GM23338 (cell line): ENCODE measurements at regions not wholly inside any gene's neighbourhood (a gene's known extent, or its start where the extent isn't known, plus 50 kb on each side); places are given as distances from the start of the nearest gene placed in this dataset.

ENCODE experiments used
- ATAC-seq: fragments of 200-7000 bp; cut with Tn5 transposase; 3 replicates; pipeline ENCODE4 v1.9.1; 2020
- DNase-seq: peaks from one replicate; pipeline ENCODE4 v3.0.0-alpha.2; 2015; ENCODE audit warnings: low spot score
- H2AFZ ChIP-seq: fragments of 200-600 bp; sonication (generic); 2 replicates; pipeline ENCODE4 v1.8.0; 2016; ENCODE audit warnings: antibody characterized with exemption, mild to moderate bottlenecking, moderate library complexity
- H3F3A ChIP-seq: fragments of 200-600 bp; sonication (generic); replicated peaks from 2 replicates; pipeline ENCODE4 v1.8.0; 2017; ENCODE audit warnings: antibody characterized with exemption, mixed run types, low read depth
- H3K27ac ChIP-seq: fragments of 200-600 bp; sonication (generic); 2 replicates; pipeline ENCODE4 v1.6.1; 2016; ENCODE audit warnings: low read depth
- H3K27me3 ChIP-seq: fragments of 200-600 bp; sonication (generic); 2 replicates; pipeline ENCODE4 v1.8.0; 2016; ENCODE audit warnings: mild to moderate bottlenecking, mixed run types, moderate library complexity; ENCODE audit not compliant: insufficient read depth
- H3K36me3 ChIP-seq: fragments of 200-600 bp; sonication (generic); 2 replicates; pipeline ENCODE4 v1.8.0; 2016; ENCODE audit warnings: mild to moderate bottlenecking; ENCODE audit not compliant: insufficient read depth
- H3K4me1 ChIP-seq: fragments of 200-600 bp; sonication (generic); 2 replicates; pipeline ENCODE4 v1.8.0; 2016; ENCODE audit warnings: mild to moderate bottlenecking, moderate library complexity; ENCODE audit not compliant: insufficient read depth
- H3K4me2 ChIP-seq: fragments of 200-600 bp; sonication (generic); 2 replicates; pipeline ENCODE4 v1.7.1; 2017; ENCODE audit warnings: mixed run types
- H3K4me3 ChIP-seq: fragments of 200-600 bp; sonication (generic); 2 replicates; pipeline ENCODE4 v1.6.1; 2016; ENCODE audit warnings: mixed run types
- H3K79me2 ChIP-seq: fragments of 200-600 bp; sonication (generic); replicated peaks from 2 replicates; pipeline ENCODE4 v1.8.0; 2017; ENCODE audit warnings: mild to moderate bottlenecking; ENCODE audit not compliant: insufficient read depth
- H3K9me2 ChIP-seq: fragments of 200-600 bp; sonication (generic); 2 replicates; pipeline ENCODE4 v1.8.0; 2017; ENCODE audit not compliant: insufficient read depth
- H4K20me1 ChIP-seq: fragments of 200-600 bp; sonication (generic); replicated peaks from 2 replicates; pipeline ENCODE4 v1.8.0; 2017; ENCODE audit warnings: mild to moderate bottlenecking; ENCODE audit not compliant: insufficient read depth
- H3K27ac Mint-ChIP-seq: 2 replicates; pipeline ENCODE4 v1.8.0; 2020; ENCODE audit warnings: inconsistent platforms, mild to moderate bottlenecking, moderate library complexity, mixed read lengths
- H3K27me3 Mint-ChIP-seq: 3 replicates; pipeline ENCODE4 v1.8.0; 2022; ENCODE audit warnings: low read depth, mild to moderate bottlenecking, moderate library complexity, mixed read lengths, inconsistent platforms; ENCODE audit not compliant: insufficient read depth, poor library complexity
- H3K36me3 Mint-ChIP-seq: 3 replicates; pipeline ENCODE4 v1.8.0; 2021; ENCODE audit warnings: low read depth, mild to moderate bottlenecking, inconsistent platforms, moderate library complexity, mixed read lengths
- H3K4me1 Mint-ChIP-seq: 3 replicates; pipeline ENCODE4 v1.8.0; 2020; ENCODE audit warnings: mild to moderate bottlenecking, inconsistent platforms, mixed read lengths
- H3K4me3 Mint-ChIP-seq: 3 replicates; pipeline ENCODE4 v1.8.0; 2021; ENCODE audit warnings: moderate library complexity, mild to moderate bottlenecking, inconsistent platforms, mixed read lengths
- H3K9me3 Mint-ChIP-seq: 3 replicates; pipeline ENCODE4 v1.8.0; 2020; ENCODE audit warnings: moderate library complexity, mild to moderate bottlenecking, inconsistent platforms, mixed read lengths
- CREB1 ChIP-seq: fragments of 250-450 bp; sonication (Bioruptor Pico); IDR thresholded peaks from 2 replicates; pipeline ENCODE4 v1.5.0; 2020; ENCODE audit warnings: low read depth, mild to moderate bottlenecking, moderate library complexity
- EZH2 ChIP-seq: fragments of 200-600 bp; sonication (generic); IDR thresholded peaks from one replicate; pipeline ENCODE4 v1.8.0; 2017; ENCODE audit warnings: antibody characterized with exemption, mild to moderate bottlenecking, low read depth; ENCODE audit not compliant: unreplicated experiment
- EZH2phosphoT487 ChIP-seq: fragments of 200-600 bp; sonication (generic); IDR thresholded peaks from one replicate; pipeline ENCODE4 v1.8.1; 2018; ENCODE audit warnings: antibody characterized with exemption; ENCODE audit not compliant: unreplicated experiment
- JUNB ChIP-seq: IDR thresholded peaks from one replicate; pipeline ENCODE4 v1.6.1; 2016; ENCODE audit warnings: antibody characterized with exemption; ENCODE audit not compliant: unreplicated experiment
- POLR2AphosphoS5 ChIP-seq: IDR thresholded peaks from 2 replicates; pipeline ENCODE4 v1.6.1; 2016; ENCODE audit warnings: antibody characterized with exemption, low read depth
- STAT1 ChIP-seq: IDR thresholded peaks from one replicate; pipeline ENCODE4 v1.6.1; 2016; ENCODE audit warnings: antibody characterized with exemption; ENCODE audit not compliant: unreplicated experiment
- ZNF114 ChIP-seq: fragments of 250-450 bp; sonication (Bioruptor Pico); IDR thresholded peaks from 2 replicates; pipeline ENCODE4 v1.5.0; 2020; ENCODE audit warnings: mild to moderate bottlenecking, moderate library complexity
- ZNF331 ChIP-seq: fragments of 250-450 bp; sonication (Bioruptor Pico); IDR thresholded peaks from 2 replicates; pipeline ENCODE4 v1.5.0; 2020; ENCODE audit warnings: low read depth, mild to moderate bottlenecking, moderate library complexity
- TF ChIP-seq, protein P1 (sequence below): IDR thresholded peaks from 2 replicates; pipeline ENCODE4 v1.6.1; 2016; ENCODE audit warnings: antibody characterized with exemption
- TF ChIP-seq, protein P2 (sequence below): IDR thresholded peaks from one replicate; pipeline ENCODE4 v1.6.1; 2018; ENCODE audit warnings: antibody characterized with exemption; ENCODE audit not compliant: unreplicated experiment
- TF ChIP-seq, protein P3 (sequence below), 2 experiments: fragments of 200-600 bp in 1 of 2; sonication (generic) in 1 of 2; conservative IDR thresholded peaks; 2 replicates each; pipeline versions ENCODE4 v1.5.1 to v1.6.1; 2016 to 2017; ENCODE audit warnings: antibody characterized with exemption in 2 of 2, low read depth in 2 of 2, mild to moderate bottlenecking in 2 of 2, moderate library complexity in 1 of 2

DNA sequence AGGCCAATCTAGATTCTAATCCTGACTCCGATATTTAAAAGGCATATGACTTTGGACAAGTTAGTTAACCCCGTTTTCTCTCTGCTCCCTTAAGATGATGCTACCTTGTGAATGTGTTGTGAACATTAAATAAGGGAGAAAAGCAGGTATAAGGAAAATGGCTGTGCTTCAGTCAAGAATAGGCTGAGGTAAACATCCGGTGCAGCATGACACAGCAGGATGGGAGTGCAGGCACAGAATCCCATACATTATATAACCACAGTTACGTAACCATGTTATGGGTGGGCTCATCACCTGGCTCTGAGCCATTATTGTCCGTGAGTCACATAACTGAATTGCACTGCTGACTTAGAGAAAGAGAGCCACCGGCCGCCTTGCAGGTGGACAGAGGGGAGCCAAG is 382.2 kb upstream of the ANO5 start (continued):
- TF ChIP-seq, protein P1, sequence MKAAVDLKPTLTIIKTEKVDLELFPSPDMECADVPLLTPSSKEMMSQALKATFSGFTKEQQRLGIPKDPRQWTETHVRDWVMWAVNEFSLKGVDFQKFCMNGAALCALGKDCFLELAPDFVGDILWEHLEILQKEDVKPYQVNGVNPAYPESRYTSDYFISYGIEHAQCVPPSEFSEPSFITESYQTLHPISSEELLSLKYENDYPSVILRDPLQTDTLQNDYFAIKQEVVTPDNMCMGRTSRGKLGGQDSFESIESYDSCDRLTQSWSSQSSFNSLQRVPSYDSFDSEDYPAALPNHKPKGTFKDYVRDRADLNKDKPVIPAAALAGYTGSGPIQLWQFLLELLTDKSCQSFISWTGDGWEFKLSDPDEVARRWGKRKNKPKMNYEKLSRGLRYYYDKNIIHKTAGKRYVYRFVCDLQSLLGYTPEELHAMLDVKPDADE = no peak
- TF ChIP-seq STAT1 (no peak), ZNF114 (CRISPR knock-in tag) (no peak), POLR2AphosphoS5 (no peak), EZH2 (no peak), JUNB (no peak), ZNF331 (no peak), CREB1 (CRISPR knock-in tag) (no peak)
- TF ChIP-seq, protein P2, sequence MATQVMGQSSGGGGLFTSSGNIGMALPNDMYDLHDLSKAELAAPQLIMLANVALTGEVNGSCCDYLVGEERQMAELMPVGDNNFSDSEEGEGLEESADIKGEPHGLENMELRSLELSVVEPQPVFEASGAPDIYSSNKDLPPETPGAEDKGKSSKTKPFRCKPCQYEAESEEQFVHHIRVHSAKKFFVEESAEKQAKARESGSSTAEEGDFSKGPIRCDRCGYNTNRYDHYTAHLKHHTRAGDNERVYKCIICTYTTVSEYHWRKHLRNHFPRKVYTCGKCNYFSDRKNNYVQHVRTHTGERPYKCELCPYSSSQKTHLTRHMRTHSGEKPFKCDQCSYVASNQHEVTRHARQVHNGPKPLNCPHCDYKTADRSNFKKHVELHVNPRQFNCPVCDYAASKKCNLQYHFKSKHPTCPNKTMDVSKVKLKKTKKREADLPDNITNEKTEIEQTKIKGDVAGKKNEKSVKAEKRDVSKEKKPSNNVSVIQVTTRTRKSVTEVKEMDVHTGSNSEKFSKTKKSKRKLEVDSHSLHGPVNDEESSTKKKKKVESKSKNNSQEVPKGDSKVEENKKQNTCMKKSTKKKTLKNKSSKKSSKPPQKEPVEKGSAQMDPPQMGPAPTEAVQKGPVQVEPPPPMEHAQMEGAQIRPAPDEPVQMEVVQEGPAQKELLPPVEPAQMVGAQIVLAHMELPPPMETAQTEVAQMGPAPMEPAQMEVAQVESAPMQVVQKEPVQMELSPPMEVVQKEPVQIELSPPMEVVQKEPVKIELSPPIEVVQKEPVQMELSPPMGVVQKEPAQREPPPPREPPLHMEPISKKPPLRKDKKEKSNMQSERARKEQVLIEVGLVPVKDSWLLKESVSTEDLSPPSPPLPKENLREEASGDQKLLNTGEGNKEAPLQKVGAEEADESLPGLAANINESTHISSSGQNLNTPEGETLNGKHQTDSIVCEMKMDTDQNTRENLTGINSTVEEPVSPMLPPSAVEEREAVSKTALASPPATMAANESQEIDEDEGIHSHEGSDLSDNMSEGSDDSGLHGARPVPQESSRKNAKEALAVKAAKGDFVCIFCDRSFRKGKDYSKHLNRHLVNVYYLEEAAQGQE = no peak

DNA sequence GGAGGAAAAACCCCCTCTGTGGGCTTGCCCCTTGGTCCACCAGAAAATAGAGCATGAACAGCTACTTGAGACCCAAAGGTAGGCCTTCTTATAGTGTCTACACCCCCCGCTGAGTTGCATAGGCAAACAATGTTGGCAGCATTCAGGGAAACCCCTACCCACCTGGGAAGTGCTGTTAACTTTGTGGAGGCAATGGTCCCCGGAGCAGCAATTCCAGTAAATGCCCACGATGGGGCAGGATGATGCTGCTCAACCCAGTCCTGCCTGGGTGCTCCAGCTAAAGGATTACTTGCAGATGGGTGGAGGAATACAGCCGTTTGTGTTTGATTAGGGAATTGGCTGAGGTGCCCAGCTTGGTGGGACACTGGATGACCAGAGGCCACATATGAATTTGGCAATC is 381.3 kb upstream of the ANO5 start:
- no peak for TF ChIP-seq EZH2phosphoT487
- TF ChIP-seq, protein P3, sequence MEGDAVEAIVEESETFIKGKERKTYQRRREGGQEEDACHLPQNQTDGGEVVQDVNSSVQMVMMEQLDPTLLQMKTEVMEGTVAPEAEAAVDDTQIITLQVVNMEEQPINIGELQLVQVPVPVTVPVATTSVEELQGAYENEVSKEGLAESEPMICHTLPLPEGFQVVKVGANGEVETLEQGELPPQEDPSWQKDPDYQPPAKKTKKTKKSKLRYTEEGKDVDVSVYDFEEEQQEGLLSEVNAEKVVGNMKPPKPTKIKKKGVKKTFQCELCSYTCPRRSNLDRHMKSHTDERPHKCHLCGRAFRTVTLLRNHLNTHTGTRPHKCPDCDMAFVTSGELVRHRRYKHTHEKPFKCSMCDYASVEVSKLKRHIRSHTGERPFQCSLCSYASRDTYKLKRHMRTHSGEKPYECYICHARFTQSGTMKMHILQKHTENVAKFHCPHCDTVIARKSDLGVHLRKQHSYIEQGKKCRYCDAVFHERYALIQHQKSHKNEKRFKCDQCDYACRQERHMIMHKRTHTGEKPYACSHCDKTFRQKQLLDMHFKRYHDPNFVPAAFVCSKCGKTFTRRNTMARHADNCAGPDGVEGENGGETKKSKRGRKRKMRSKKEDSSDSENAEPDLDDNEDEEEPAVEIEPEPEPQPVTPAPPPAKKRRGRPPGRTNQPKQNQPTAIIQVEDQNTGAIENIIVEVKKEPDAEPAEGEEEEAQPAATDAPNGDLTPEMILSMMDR (conservative IDR thresholded peaks at IDR 0.05; ENCODE audit: low read depth in 2 of 2) = peak; percentile 34 to 58; a peak in 3 of 4 replicates
- Histone ChIP-seq H3K9me2 (peaks cover 12% of the 10 kb centered on the region), H2AFZ (peak overlapping the region; percentile 69; the same call in 1 of the 2 replicates), H3K79me2 (no peaks in the 10 kb centered on the region), H3K27ac (no peak overlapping the region), H3F3A (no peaks in the 10 kb centered on the region), H3K36me3 (no peaks in the 10 kb centered on the region), H3K27me3 (no peaks in the 10 kb centered on the region), H3K4me3 (no peak overlapping the region), H4K20me1 (no peaks in the 10 kb centered on the region), H3K4me2 (no peak overlapping the region), H3K4me1 (no peaks in the 10 kb centered on the region)
- Mint-ChIP-seq H3K4me3 (no peak overlapping the region), H3K36me3 (no peaks in the 10 kb centered on the region), H3K4me1 (peaks cover 4% of the 10 kb centered on the region; the same call in 1 of the 3 replicates), H3K27ac (no peak overlapping the region), H3K9me3 (no peaks in the 10 kb centered on the region), H3K27me3 (peaks cover 4% of the 10 kb centered on the region)
- peak; percentile 67 for DNase-seq
- peak; percentile 89 for ATAC-seq
